Nephron (organoid): ENCODE measurements at regions not wholly inside any gene's neighbourhood (a gene's known extent, or its start where the extent isn't known, plus 50 kb on each side); places are given as distances from the start of the nearest gene placed in this dataset.

Source experiments
- H3K27ac Mint-ChIP-seq, 3 experiments: 2 replicates each; pipeline ENCODE4 v1.8.0; 2020; ENCODE audit warnings: mixed read lengths in 3 of 3, mild to moderate bottlenecking in 2 of 3, moderate library complexity in 1 of 3
- H3K27me3 Mint-ChIP-seq: 2 replicates; pipeline ENCODE4 v1.8.0; 2021; ENCODE audit warnings: low read depth, mild to moderate bottlenecking, moderate library complexity, mixed read lengths
- H3K36me3 Mint-ChIP-seq: 2 replicates; pipeline ENCODE4 v1.8.0; 2020; ENCODE audit warnings: low read depth, mixed read lengths
- H3K4me1 Mint-ChIP-seq: 2 replicates; pipeline ENCODE4 v1.8.0; 2020; ENCODE audit warnings: mixed read lengths
- H3K4me3 Mint-ChIP-seq, 3 experiments: 2 replicates each; pipeline ENCODE4 v1.8.0; 2020; ENCODE audit warnings: mild to moderate bottlenecking in 3 of 3, mixed read lengths in 3 of 3, moderate library complexity in 2 of 3
- H3K9me3 Mint-ChIP-seq: 2 replicates; pipeline ENCODE4 v1.8.0; 2020; ENCODE audit warnings: mixed read lengths
- CTCF ChIP-seq, 3 experiments: fragments of 200-600 bp; sonication (generic); IDR thresholded peaks; one replicate each; pipeline ENCODE4 v1.5.0; 2021; ENCODE audit warnings: antibody characterized with exemption in 3 of 3; ENCODE audit not compliant: unreplicated experiment in 3 of 3

GRCh38 chr10:118505363-118505762 is 90.1 kb downstream of the PRLHR start:
- Mint-ChIP-seq H3K27ac (no peak overlapping the region), H3K4me1 (no peaks in the 10 kb centered on the region), H3K36me3 (no peaks in the 10 kb centered on the region), H3K9me3 (no peaks in the 10 kb centered on the region), H3K4me3 (no peak overlapping the region), H3K27me3 (peaks cover 5% of the 10 kb centered on the region)
- no peak for TF ChIP-seq CTCF (IDR thresholded peaks at IDR 0.05; ENCODE audit: unreplicated experiment in 3 of 3)

GRCh38 chr10:118504467-118505205 is 90.8 kb downstream of the PRLHR start:
- H3K27ac Mint-ChIP-seq: no peak overlapping the region
- H3K9me3 Mint-ChIP-seq: no peaks in the 10 kb centered on the region
- no peaks in the 10 kb centered on the region for H3K36me3 Mint-ChIP-seq
- no peak for TF ChIP-seq CTCF (IDR thresholded peaks at IDR 0.05; ENCODE audit: unreplicated experiment in 3 of 3)
- H3K4me1 Mint-ChIP-seq: no peaks in the 10 kb centered on the region
- H3K27me3 Mint-ChIP-seq: peaks cover 5% of the 10 kb centered on the region
- no peak overlapping the region for H3K4me3 Mint-ChIP-seq

GRCh38 chr10:118504044-118504443 is 91.4 kb downstream of the PRLHR start:
- H3K4me3 Mint-ChIP-seq: no peak overlapping the region
- H3K27ac Mint-ChIP-seq: no peak overlapping the region
- H3K36me3 Mint-ChIP-seq: no peaks in the 10 kb centered on the region
- TF ChIP-seq CTCF (IDR thresholded peaks at IDR 0.05; ENCODE audit: unreplicated experiment in 3 of 3): no peak
- peaks cover 6% of the 10 kb centered on the region for H3K4me1 Mint-ChIP-seq
- no peaks in the 10 kb centered on the region for H3K9me3 Mint-ChIP-seq
- H3K27me3 Mint-ChIP-seq: peaks cover 5% of the 10 kb centered on the region

- TF ChIP-seq CTCF (IDR thresholded peaks at IDR 0.05; ENCODE audit: unreplicated experiment in 3 of 3): no peak
- Mint-ChIP-seq H3K36me3 (no peaks in the 10 kb centered on the region), H3K4me3 (no peak overlapping the region), H3K27me3 (peaks cover 5% of the 10 kb centered on the region), H3K9me3 (no peaks in the 10 kb centered on the region), H3K27ac (no peak overlapping the region), H3K4me1 (peaks cover 11% of the 10 kb centered on the region)
These were observed 92.3 kb downstream of the PRLHR start for GRCh38 chr10:118503192-118503591.

GRCh38 chr10:118501637-118502440 is 93.6 kb downstream of the PRLHR start:
- Mint-ChIP-seq H3K4me1 (peaks cover 16% of the 10 kb centered on the region), H3K27ac (no peak overlapping the region), H3K36me3 (no peaks in the 10 kb centered on the region), H3K27me3 (peaks cover 5% of the 10 kb centered on the region), H3K9me3 (no peaks in the 10 kb centered on the region), H3K4me3 (no peak overlapping the region)
- no peak for TF ChIP-seq CTCF (IDR thresholded peaks at IDR 0.05; ENCODE audit: unreplicated experiment in 3 of 3)
